Kidney (tissue), 13 donors: ENCODE measurements at regions not wholly inside any gene's neighbourhood (a gene's known extent, or its start where the extent isn't known, plus 50 kb on each side); places are given as distances from the start of the nearest gene placed in this dataset.

ENCODE experiments used
- DNase-seq, 5 donors: peaks; one replicate each; pipeline ENCODE4 v3.0.0-alpha.2; 2013 to 2020
- FAIRE-seq: peaks from 2 replicates; lab custom pipeline; 2012; peaks lifted over from hg19 to GRCh38; lab: Jason Lieb, UNC
- H3K27ac ChIP-seq, 2 donors: one replicate each; pipeline ENCODE4 v1.7.0; 2013; ENCODE audit warnings: low read depth in 2 of 2, low read length in 2 of 2, inconsistent platforms in 1 of 2
- H3K27me3 ChIP-seq: one replicate; pipeline ENCODE4 v1.7.1; 2013; ENCODE audit warnings: low read length, inconsistent platforms; ENCODE audit not compliant: control insufficient read depth, insufficient read depth
- H3K36me3 ChIP-seq, 3 donors: one replicate each; pipeline versions ENCODE4 v1.7.0 to v1.7.1; 2013; ENCODE audit warnings: low read length in 3 of 3, control low read depth in 1 of 3, inconsistent platforms in 1 of 3; ENCODE audit not compliant: insufficient read depth in 3 of 3, control insufficient read depth in 2 of 3
- H3K4me1 ChIP-seq, 3 donors: one replicate each; pipeline versions ENCODE4 v1.7.0 to v1.7.1; 2013; ENCODE audit warnings: low read length in 3 of 3, inconsistent platforms in 1 of 3, low read depth in 1 of 3; ENCODE audit not compliant: control insufficient read depth in 2 of 3, insufficient read depth in 2 of 3
- H3K4me3 ChIP-seq, 3 donors: one replicate each; pipeline versions ENCODE4 v1.7.0 to v1.8.1; 2013; ENCODE audit warnings: low read length in 3 of 3, control low read depth in 1 of 3, inconsistent platforms in 1 of 3
- H3K9ac ChIP-seq, 3 donors: one replicate each; pipeline versions ENCODE4 v1.7.0 to v1.7.1; 2013; ENCODE audit warnings: low read length in 3 of 3, control low read depth in 1 of 3, inconsistent platforms in 1 of 3
- H3K9me3 ChIP-seq, 3 donors: one replicate each; pipeline versions ENCODE4 v1.7.0 to v1.7.1; 2013; ENCODE audit warnings: low read length in 3 of 3, control low read depth in 1 of 3, inconsistent platforms in 1 of 3; ENCODE audit not compliant: control insufficient read depth in 2 of 3, insufficient read depth in 1 of 3
- intact Hi-C: fragments of 100-400 bp; cut with DNase I; formaldehyde crosslinking; loops from one replicate; pipeline ENCODE4 v1.11.1; 2022
- TF ChIP-seq, protein P1 (sequence below): IDR thresholded peaks from 3 replicates; pipeline ENCODE4 v1.5.1; 2012; ENCODE audit warnings: mild to moderate bottlenecking, moderate library complexity, borderline replicate concordance; ENCODE audit not compliant: insufficient read depth; ENCODE audit errors: extremely low read depth
- donor health status: control.
- donor health status: control.
- donor health status: control.
- donor health status: control.
- donor health status: control.
- donor health status: DM: yes; HTN: yes; CAD: no.
- donor health status: Normal renal cell carcinoma (clear cell type).

DNA sequence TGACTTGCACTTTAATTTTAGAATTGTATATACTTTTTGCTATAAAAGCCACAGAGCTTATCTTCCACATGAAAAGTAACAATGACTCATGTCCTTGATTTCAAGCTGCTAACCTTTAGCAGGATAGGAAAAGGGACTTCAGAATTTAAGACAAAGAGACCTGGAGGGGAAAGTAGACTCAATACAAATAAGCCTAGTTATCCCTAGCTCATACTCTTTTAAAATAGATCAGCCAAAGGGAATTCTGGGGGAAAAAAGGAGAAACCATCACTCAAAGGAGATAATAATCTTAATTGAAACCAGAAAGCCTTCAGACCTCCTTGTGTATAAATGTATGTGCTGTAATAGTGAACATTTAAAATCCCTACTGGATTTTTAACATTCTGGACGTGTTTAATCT is 930.3 kb downstream of the NTRK3 start:
- Histone ChIP-seq H3K27ac (no peak overlapping the region), H3K4me3 (no peak overlapping the region), H3K9ac (no peak overlapping the region), H3K27me3 (no peaks in the 10 kb centered on the region), H3K4me1 (no peaks in the 10 kb centered on the region), H3K36me3 (no peaks in the 10 kb centered on the region), H3K9me3 (no peaks in the 10 kb centered on the region)
- TF ChIP-seq, protein P1, sequence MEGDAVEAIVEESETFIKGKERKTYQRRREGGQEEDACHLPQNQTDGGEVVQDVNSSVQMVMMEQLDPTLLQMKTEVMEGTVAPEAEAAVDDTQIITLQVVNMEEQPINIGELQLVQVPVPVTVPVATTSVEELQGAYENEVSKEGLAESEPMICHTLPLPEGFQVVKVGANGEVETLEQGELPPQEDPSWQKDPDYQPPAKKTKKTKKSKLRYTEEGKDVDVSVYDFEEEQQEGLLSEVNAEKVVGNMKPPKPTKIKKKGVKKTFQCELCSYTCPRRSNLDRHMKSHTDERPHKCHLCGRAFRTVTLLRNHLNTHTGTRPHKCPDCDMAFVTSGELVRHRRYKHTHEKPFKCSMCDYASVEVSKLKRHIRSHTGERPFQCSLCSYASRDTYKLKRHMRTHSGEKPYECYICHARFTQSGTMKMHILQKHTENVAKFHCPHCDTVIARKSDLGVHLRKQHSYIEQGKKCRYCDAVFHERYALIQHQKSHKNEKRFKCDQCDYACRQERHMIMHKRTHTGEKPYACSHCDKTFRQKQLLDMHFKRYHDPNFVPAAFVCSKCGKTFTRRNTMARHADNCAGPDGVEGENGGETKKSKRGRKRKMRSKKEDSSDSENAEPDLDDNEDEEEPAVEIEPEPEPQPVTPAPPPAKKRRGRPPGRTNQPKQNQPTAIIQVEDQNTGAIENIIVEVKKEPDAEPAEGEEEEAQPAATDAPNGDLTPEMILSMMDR: no peak
- intact Hi-C loops: no loop called here
- FAIRE-seq: no peak
- no peak for DNase-seq

DNA sequence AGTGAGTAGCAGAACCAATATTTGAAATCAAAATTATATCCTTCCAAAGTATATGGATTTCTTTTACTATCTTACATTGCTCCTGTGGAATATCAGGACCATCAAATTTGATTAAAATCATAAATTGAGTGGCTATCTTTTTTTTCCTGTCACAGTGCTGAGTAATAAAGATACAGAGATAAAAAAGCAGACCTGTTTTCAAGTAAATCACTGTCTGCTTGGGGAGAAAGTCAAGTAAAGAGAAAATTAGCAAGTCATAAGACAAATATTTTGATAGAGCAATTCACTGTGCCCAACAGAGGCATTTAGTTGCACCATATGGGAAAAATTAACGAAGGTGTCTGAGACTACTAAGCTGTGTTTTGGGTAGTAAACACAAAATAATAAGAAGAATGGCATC is 933.7 kb downstream of the NTRK3 start:
- TF ChIP-seq, protein P1: no peak
- DNase-seq: no peak
- Histone ChIP-seq H3K36me3 (no peaks in the 10 kb centered on the region), H3K9ac (no peak overlapping the region), H3K27me3 (no peaks in the 10 kb centered on the region), H3K9me3 (no peaks in the 10 kb centered on the region), H3K27ac (no peak overlapping the region), H3K4me3 (no peak overlapping the region), H3K4me1 (no peaks in the 10 kb centered on the region)
- FAIRE-seq: no peak
- intact Hi-C loops: no loop called here

DNA sequence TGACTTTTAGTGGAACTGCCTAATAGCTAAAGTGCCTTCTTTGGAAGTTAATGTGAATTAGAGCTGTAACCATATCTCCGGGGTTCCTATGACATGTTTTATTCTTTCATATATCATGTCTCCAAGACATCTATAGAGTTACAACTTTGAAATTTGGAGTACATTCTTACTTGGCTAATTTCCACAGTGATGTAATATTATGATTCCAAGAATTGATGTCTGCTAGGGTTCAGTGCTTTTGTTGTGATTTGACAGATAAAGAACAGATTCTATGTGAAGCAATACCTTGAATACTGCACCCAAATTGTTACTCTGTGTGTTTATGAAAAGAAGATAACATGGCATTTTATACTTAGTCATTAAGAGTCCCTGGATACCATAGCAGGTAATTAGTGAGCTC is 934.3 kb downstream of the NTRK3 start:
- H3K4me1 ChIP-seq: no peaks in the 10 kb centered on the region
- TF ChIP-seq, protein P1: no peak
- intact Hi-C loops: no loop called here
- H3K9ac ChIP-seq: no peak overlapping the region
- no peaks in the 10 kb centered on the region for H3K9me3 ChIP-seq
- no peak overlapping the region for H3K27ac ChIP-seq
- FAIRE-seq (no peak), DNase-seq (no peak)
- H3K4me3 ChIP-seq: no peak overlapping the region
- no peaks in the 10 kb centered on the region for H3K27me3 ChIP-seq
- no peaks in the 10 kb centered on the region for H3K36me3 ChIP-seq

DNA sequence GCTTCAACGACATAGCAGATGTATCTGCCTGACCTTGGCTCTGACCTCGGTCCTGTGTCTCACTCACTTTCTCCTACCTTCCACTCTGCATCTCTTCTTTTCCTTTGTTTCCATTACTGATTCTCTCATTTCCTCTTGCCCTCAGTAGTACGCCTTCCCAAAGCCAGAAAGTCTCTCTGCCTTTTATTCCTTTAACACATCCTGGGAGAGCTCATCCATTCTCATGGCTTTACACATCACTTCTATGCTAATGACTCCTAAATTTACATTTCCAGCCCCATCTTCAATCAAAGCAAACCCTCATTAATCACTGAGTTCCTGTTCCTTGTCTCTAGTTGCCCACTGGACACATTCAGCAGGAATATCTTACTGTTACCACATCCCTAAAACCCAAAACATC is 938.6 kb downstream of the NTRK3 start:
- Histone ChIP-seq H3K4me3 (no peak overlapping the region), H3K27ac (no peak overlapping the region), H3K9ac (no peak overlapping the region), H3K36me3 (no peaks in the 10 kb centered on the region), H3K9me3 (no peaks in the 10 kb centered on the region), H3K27me3 (no peaks in the 10 kb centered on the region), H3K4me1 (no peaks in the 10 kb centered on the region)
- TF ChIP-seq, protein P1: no peak
- FAIRE-seq (no peak), DNase-seq (no peak)
- intact Hi-C loops: no loop called here
